Endodermal cell (in vitro differentiated cells): ENCODE measurements at regions not wholly inside any gene's neighbourhood (a gene's known extent, or its start where the extent isn't known, plus 50 kb on each side); places are given as distances from the start of the nearest gene placed in this dataset.

ENCODE experiments used
- DNase-seq: peaks from one replicate; pipeline ENCODE4 v3.0.0-alpha.2; 2017
- H3K27ac ChIP-seq: 2 replicates; pipeline ENCODE4 v1.5.1; 2013; ENCODE audit warnings: mild to moderate bottlenecking, low read depth, low read length, moderate library complexity
- H3K27me3 ChIP-seq: 2 replicates; pipeline ENCODE4 v1.6.1; 2013; ENCODE audit warnings: mild to moderate bottlenecking, low read length, moderate library complexity; ENCODE audit not compliant: insufficient read depth, control insufficient read depth, poor library complexity, severe bottlenecking
- H3K36me3 ChIP-seq: 2 replicates; pipeline ENCODE4 v1.7.0; 2013; ENCODE audit warnings: mild to moderate bottlenecking, low read length, moderate library complexity; ENCODE audit not compliant: control insufficient read depth, insufficient read depth
- H3K4me1 ChIP-seq: one replicate; pipeline ENCODE4 v1.7.0; 2013; ENCODE audit warnings: low read length; ENCODE audit not compliant: control insufficient read depth, insufficient read depth
- H3K4me3 ChIP-seq: 2 replicates; pipeline ENCODE4 v1.5.1; 2013; ENCODE audit warnings: mild to moderate bottlenecking, low read length, moderate library complexity
- H3K9ac ChIP-seq: 2 replicates; pipeline ENCODE4 v1.6.1; 2013; ENCODE audit warnings: mild to moderate bottlenecking, low read length, moderate library complexity; ENCODE audit not compliant: poor library complexity, severe bottlenecking; ENCODE audit errors: extremely low read depth
- H3K9me3 ChIP-seq: 2 replicates; pipeline ENCODE4 v1.6.1; 2013; ENCODE audit warnings: mild to moderate bottlenecking, low read length, moderate library complexity; ENCODE audit not compliant: control insufficient read depth
- H3K27ac Mint-ChIP-seq: 2 replicates; pipeline ENCODE4 v1.8.0; 2020; ENCODE audit warnings: mixed read lengths
- H3K27me3 Mint-ChIP-seq: 2 replicates; pipeline ENCODE4 v1.8.0; 2021; ENCODE audit warnings: mild to moderate bottlenecking, mixed read lengths; ENCODE audit not compliant: insufficient read depth
- H3K36me3 Mint-ChIP-seq: 2 replicates; pipeline ENCODE4 v1.8.0; 2020; ENCODE audit warnings: low read depth, mixed read lengths
- H3K4me1 Mint-ChIP-seq: 2 replicates; pipeline ENCODE4 v1.8.0; 2020; ENCODE audit warnings: mixed read lengths
- H3K4me3 Mint-ChIP-seq: 2 replicates; pipeline ENCODE4 v1.8.0; 2020; ENCODE audit warnings: mild to moderate bottlenecking, moderate library complexity, mixed read lengths
- H3K9me3 Mint-ChIP-seq: 2 replicates; pipeline ENCODE4 v1.8.0; 2020; ENCODE audit warnings: mild to moderate bottlenecking, mixed read lengths
- WGBS, 2 experiments: methylation state at CpG; one replicate each; pipeline versions ENCODE4 v1.1.5 to v1.1.7; 2013; ENCODE audit warnings: missing lambda C conversion rate in 2 of 2, mixed read lengths in 1 of 2; ENCODE audit not compliant: insufficient coverage in 1 of 2, insufficient read length in 1 of 2; 5-methylcytosine and 5-hydroxymethylcytosine counted together
- TF ChIP-seq, protein P1 (sequence below): fragments of 200-600 bp; sonication (generic); conservative IDR thresholded peaks from 2 replicates; pipeline ENCODE4 v1.5.0; 2021; ENCODE audit warnings: antibody characterized with exemption, mild to moderate bottlenecking

GRCh38 chr11:101288392-101288791, 158.8 kb upstream of the PGR start:
- WGBS, 2 experiments, result 62 to 90% methylated on average over 2 to 3 of the region's 3 CpGs
- Histone ChIP-seq H3K27ac (no peak overlapping the region), H3K36me3 (no peaks in the 10 kb centered on the region), H3K27me3 (no peaks in the 10 kb centered on the region), H3K9ac (no peak overlapping the region), H3K4me1 (no peaks in the 10 kb centered on the region), H3K4me3 (no peak overlapping the region), H3K9me3 (peaks cover 19% of the 10 kb centered on the region)
- no peak for DNase-seq
- H3K4me1 Mint-ChIP-seq, result no peaks in the 10 kb centered on the region
- H3K36me3 Mint-ChIP-seq, result no peaks in the 10 kb centered on the region
- TF ChIP-seq, protein P1, sequence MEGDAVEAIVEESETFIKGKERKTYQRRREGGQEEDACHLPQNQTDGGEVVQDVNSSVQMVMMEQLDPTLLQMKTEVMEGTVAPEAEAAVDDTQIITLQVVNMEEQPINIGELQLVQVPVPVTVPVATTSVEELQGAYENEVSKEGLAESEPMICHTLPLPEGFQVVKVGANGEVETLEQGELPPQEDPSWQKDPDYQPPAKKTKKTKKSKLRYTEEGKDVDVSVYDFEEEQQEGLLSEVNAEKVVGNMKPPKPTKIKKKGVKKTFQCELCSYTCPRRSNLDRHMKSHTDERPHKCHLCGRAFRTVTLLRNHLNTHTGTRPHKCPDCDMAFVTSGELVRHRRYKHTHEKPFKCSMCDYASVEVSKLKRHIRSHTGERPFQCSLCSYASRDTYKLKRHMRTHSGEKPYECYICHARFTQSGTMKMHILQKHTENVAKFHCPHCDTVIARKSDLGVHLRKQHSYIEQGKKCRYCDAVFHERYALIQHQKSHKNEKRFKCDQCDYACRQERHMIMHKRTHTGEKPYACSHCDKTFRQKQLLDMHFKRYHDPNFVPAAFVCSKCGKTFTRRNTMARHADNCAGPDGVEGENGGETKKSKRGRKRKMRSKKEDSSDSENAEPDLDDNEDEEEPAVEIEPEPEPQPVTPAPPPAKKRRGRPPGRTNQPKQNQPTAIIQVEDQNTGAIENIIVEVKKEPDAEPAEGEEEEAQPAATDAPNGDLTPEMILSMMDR, result peak; percentile 53
- no peak overlapping the region for H3K27ac Mint-ChIP-seq
- H3K4me3 Mint-ChIP-seq, result no peak overlapping the region
- no peaks in the 10 kb centered on the region for H3K27me3 Mint-ChIP-seq
- H3K9me3 Mint-ChIP-seq, result peaks cover 3% of the 10 kb centered on the region

DNA sequence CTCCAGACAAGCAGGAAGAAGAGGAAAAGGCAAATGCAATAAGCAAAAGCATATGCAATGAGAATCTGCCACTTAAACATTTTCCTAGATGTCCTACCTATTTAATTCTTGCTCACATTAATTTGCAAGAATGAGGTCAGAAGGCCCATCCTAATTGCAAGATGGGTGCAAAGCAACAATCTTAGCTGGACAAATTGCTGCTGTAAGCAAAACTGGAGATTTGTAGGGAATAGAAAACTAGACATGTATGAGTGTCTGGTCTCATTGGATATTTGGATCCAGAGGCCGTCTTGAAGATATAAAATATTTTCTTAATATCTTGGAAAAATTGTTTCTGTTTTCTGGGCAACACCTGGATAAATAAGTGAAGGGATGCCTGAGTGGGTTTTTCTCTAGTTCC, 150.1 kb upstream of the PGR start:
- H3K36me3 Mint-ChIP-seq, result no peaks in the 10 kb centered on the region
- 81 to 100% methylated on average over 1 of the region's 1 CpG for WGBS, 2 experiments
- H3K4me3 Mint-ChIP-seq, result no peak overlapping the region
- H3K27me3 Mint-ChIP-seq, result no peaks in the 10 kb centered on the region
- Histone ChIP-seq H3K27ac (no peak overlapping the region), H3K4me1 (no peaks in the 10 kb centered on the region), H3K9ac (no peak overlapping the region), H3K36me3 (no peaks in the 10 kb centered on the region), H3K9me3 (peaks cover 1% of the 10 kb centered on the region), H3K27me3 (no peaks in the 10 kb centered on the region), H3K4me3 (no peak overlapping the region)
- TF ChIP-seq, protein P1, result no peak
- H3K9me3 Mint-ChIP-seq, result peaks cover 5% of the 10 kb centered on the region
- no peak for DNase-seq
- no peaks in the 10 kb centered on the region for H3K4me1 Mint-ChIP-seq
- H3K27ac Mint-ChIP-seq, result no peak overlapping the region

- Histone ChIP-seq H3K9me3 (no peaks in the 10 kb centered on the region), H3K4me3 (no peak overlapping the region), H3K36me3 (no peaks in the 10 kb centered on the region), H3K4me1 (no peaks in the 10 kb centered on the region), H3K27me3 (no peaks in the 10 kb centered on the region), H3K27ac (no peak overlapping the region), H3K9ac (no peak overlapping the region)
- H3K4me3 Mint-ChIP-seq, result no peak overlapping the region
- DNase-seq, result no peak
- no peaks in the 10 kb centered on the region for H3K36me3 Mint-ChIP-seq
- no peaks in the 10 kb centered on the region for H3K27me3 Mint-ChIP-seq
- no peak overlapping the region for H3K27ac Mint-ChIP-seq
- peaks cover 5% of the 10 kb centered on the region for H3K9me3 Mint-ChIP-seq
- H3K4me1 Mint-ChIP-seq, result no peaks in the 10 kb centered on the region
- TF ChIP-seq, protein P1, result no peak
Observed at GRCh38 chr11:101278286-101278685, 148.7 kb upstream of the PGR start.
